ENCODE measurements at regions not wholly inside any gene's neighbourhood (a gene's known extent, or its start where the extent isn't known, plus 50 kb on each side); places are given as distances from the start of the nearest gene placed in this dataset.
"Not testable (repeated sequence)": the region's sequence is repeated elsewhere in the genome, so short reads cannot be mapped to it uniquely, and the experiment has no call there.

- Mint-ChIP-seq H3K4me3 (no peak overlapping the region), H3K27me3 (ENCODE audit: low read depth) (no peaks in the 10 kb centered on the region), H3K27ac (no peak overlapping the region), H3K4me1 (no peaks in the 10 kb centered on the region), H3K36me3 (ENCODE audit: low read depth) (no peaks in the 10 kb centered on the region), H3K9me3 (no peaks in the 10 kb centered on the region)
- TF ChIP-seq CTCF (IDR thresholded peaks at IDR 0.05; ENCODE audit: unreplicated experiment in 3 of 3) = no peak
These were observed 76.6 kb upstream of the PAM start for GRCh38 chr5:102678267-102679058.

GRCh38 chr5:102681403-102681983 is 73.6 kb upstream of the PAM start:
- TF ChIP-seq CTCF (IDR thresholded peaks at IDR 0.05; ENCODE audit: unreplicated experiment in 3 of 3) = peak; percentile 76 to 85 (median 79)
- peaks cover 3% of the 10 kb centered on the region for H3K36me3 Mint-ChIP-seq (ENCODE audit: low read depth)
- H3K27me3 Mint-ChIP-seq (ENCODE audit: low read depth) = no peaks in the 10 kb centered on the region
- no peaks in the 10 kb centered on the region for H3K4me1 Mint-ChIP-seq
- H3K27ac Mint-ChIP-seq = no peak overlapping the region
- no peak overlapping the region for H3K4me3 Mint-ChIP-seq
- H3K9me3 Mint-ChIP-seq = peaks cover 5% of the 10 kb centered on the region

- H3K9me3 Mint-ChIP-seq = peaks cover 9% of the 10 kb centered on the region
- H3K27ac Mint-ChIP-seq = no peak overlapping the region
- H3K36me3 Mint-ChIP-seq (ENCODE audit: low read depth) = peaks cover 4% of the 10 kb centered on the region
- H3K27me3 Mint-ChIP-seq (ENCODE audit: low read depth) = no peaks in the 10 kb centered on the region
- H3K4me1 Mint-ChIP-seq = no peaks in the 10 kb centered on the region
- no peak for TF ChIP-seq CTCF (IDR thresholded peaks at IDR 0.05; ENCODE audit: unreplicated experiment in 3 of 3)
- H3K4me3 Mint-ChIP-seq = no peak overlapping the region
These were observed 72.9 kb upstream of the PAM start for GRCh38 chr5:102682101-102682647.

GRCh38 chr5:102688076-102688475 is 67.0 kb upstream of the PAM start:
- not testable (repeated sequence) for H3K4me3 Mint-ChIP-seq; H3K36me3 Mint-ChIP-seq (ENCODE audit: low read depth); H3K27ac Mint-ChIP-seq; H3K4me1 Mint-ChIP-seq; H3K27me3 Mint-ChIP-seq (ENCODE audit: low read depth)
- H3K9me3 Mint-ChIP-seq = peaks cover 30% of the 10 kb centered on the region

GRCh38 chr5:102688581-102689342 is 66.3 kb upstream of the PAM start:
- H3K4me1 Mint-ChIP-seq; H3K4me3 Mint-ChIP-seq; H3K36me3 Mint-ChIP-seq (ENCODE audit: low read depth); H3K27ac Mint-ChIP-seq; H3K27me3 Mint-ChIP-seq (ENCODE audit: low read depth): not testable (repeated sequence)
- peaks cover 30% of the 10 kb centered on the region for H3K9me3 Mint-ChIP-seq

GRCh38 chr5:102690910-102691309 is 64.2 kb upstream of the PAM start:
- no peaks in the 10 kb centered on the region for H3K4me1 Mint-ChIP-seq
- H3K36me3 Mint-ChIP-seq (ENCODE audit: low read depth) = peaks cover 14% of the 10 kb centered on the region
- peaks cover 32% of the 10 kb centered on the region for H3K9me3 Mint-ChIP-seq
- no peak overlapping the region for H3K27ac Mint-ChIP-seq
- no peaks in the 10 kb centered on the region for H3K27me3 Mint-ChIP-seq (ENCODE audit: low read depth)
- no peak for TF ChIP-seq CTCF (IDR thresholded peaks at IDR 0.05; ENCODE audit: unreplicated experiment in 3 of 3)
- no peak overlapping the region for H3K4me3 Mint-ChIP-seq

Data from nephron (organoid).